GM19452 (cell line): ENCODE measurements at regions not wholly inside any gene's neighbourhood (a gene's known extent, or its start where the extent isn't known, plus 50 kb on each side); places are given as distances from the start of the nearest gene placed in this dataset.
A peak's percentile ranks its signal among the peaks of the same experiment; 100 is the strongest.

Experiments
- ATAC-seq: cut with Tn5 transposase; IDR thresholded peaks from one replicate; pipeline ENCODE4 v1.9.1; 2021; ENCODE audit not compliant: unreplicated experiment

GRCh38 chr20:42020316-42020715 is 402.1 kb upstream of the CHD6 start:
- no peak for ATAC-seq

GRCh38 chr20:42018979-42019378 is 400.8 kb upstream of the CHD6 start:
- ATAC-seq = no peak

DNA sequence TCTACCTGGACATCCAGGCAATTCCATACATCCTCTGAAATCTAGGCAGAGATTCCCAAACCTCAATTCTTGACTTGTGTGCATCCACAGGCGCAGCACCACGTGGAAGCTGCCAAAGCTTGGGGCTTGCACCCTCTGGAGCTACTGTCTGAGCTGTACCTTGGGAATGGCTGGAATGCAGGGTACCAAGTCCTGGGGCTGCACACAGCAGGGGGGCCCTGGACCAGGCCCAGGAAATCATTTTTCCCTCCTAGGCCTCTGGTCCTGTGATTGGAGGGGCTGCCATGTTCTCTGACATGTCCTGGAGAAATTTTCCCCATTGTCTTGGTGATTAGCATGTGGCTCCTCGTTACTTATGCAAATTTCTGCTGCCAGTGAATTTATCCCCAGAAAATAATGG is 391.9 kb upstream of the CHD6 start:
- ATAC-seq = no peak

GRCh38 chr20:42007251-42007650 is 389.1 kb upstream of the CHD6 start:
- no peak for ATAC-seq

DNA sequence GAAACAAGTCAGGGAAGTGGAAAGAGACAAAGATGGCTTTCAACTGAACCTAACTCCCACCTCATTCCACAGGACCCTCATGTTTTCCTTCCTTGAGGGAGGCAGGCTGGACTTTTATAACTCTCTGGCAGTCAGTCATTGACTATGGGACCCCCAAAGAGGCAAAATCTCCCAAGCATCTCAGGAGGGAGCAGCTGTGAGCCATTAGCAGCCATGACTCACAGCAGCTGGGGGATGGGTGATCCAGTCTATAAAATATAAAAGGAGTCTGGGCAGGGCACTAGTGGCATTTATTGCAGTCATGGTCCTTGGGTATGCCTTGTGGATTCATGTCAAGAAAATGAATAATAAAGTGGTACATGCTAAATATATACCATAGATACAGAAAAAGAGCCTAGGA is 387.0 kb upstream of the CHD6 start:
- ATAC-seq = no peak

- no peak for ATAC-seq
Observed at GRCh38 chr20:42003380-42003779, 385.2 kb upstream of the CHD6 start.

DNA sequence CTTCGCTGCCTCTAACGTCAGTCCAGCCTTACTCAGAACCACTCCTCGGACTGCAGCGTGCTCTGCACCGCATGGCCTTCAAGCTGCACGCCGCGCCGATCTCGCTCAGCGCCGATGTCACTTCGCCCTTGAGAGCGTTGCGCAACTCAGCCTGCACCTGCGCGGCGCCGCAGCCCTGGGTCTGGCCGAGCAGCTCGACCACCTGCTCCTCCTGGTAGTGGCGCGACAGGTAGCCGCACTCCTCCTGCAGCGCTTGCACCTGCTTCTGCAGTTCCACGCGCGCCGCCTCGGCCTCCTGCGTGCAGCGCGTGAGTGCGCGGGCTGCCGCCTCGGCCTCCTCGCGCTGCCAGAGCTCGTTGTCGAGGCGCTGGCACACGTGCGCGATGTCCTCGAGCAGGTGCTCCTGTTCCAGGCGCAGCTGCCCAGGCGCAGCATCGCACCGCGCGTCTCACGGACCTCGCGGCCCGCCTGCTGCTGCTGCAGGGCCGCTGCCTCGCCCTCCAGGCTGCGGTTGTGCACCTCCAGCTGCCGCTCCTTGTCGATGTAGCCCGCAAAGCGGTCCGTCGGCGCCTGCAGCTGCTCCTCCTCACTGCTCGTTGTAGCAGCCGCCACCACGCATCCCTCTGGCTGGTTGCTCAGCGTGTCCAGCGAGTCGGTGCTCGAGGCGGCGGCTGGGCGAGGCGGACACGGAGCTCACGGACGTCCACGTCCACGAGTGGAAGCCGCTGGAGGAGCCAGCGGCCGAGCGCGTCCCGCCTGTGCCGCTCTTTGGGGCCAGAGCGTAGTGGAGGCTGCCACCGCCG is 380.6 kb upstream of the CHD6 start:
- ATAC-seq = no peak

- ATAC-seq = no peak
Observed at GRCh38 chr20:41996951-41997350, 378.8 kb upstream of the CHD6 start.

DNA sequence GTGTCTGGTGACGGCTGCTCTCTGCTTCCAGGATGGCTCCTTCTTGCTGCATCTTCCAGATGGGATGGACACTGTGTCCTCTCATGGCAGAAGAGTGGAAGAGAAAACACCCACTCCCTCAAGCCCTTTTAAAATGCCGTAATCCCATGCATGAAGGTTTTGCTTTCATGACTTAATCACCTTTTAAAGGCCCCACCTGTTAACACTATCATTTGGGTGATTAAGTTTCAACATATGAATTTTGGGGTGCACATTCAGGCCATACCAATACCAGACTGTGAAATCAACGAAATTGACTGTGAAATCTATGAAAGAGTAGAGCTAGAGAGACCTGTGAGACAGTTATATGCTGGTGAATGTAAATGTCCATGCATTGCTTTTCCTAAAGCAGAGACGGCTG is 374.3 kb upstream of the CHD6 start:
- no peak for ATAC-seq

- no peak for ATAC-seq
Observed at GRCh38 chr20:41991412-41991811, 373.2 kb upstream of the CHD6 start.

- ATAC-seq = no peak
Observed at GRCh38 chr20:41989935-41990635, 371.9 kb upstream of the CHD6 start.

DNA sequence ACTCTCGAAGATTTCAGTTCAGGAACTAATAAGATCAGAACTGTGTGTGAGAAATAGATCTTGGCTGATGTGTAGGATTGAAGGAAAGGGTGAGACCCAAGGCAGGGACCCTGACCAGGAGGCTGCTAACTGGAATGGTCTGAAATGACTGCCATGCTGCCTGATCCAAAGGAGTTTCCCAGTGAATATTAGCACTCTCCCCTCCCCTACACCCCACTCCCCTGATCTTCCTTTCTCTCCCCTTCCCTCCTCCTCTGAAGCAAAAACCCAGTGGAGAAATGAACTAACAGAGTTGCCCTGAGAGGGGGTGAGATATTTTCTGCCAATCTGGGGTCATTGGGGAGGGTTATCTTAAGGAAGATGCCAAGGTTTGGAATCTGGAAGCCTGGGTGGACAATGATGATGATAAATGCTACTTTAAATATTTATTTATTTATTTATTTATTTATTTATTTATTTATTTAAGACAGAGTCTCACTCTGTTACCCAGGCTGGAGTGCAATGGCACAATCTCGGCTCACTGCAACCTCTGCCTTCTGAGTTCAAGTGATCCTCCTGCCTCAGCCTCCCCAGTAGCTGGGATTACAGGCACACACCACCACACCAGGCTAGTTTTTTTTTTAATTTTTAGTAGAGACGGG is 371.0 kb upstream of the CHD6 start:
- ATAC-seq = no peak

DNA sequence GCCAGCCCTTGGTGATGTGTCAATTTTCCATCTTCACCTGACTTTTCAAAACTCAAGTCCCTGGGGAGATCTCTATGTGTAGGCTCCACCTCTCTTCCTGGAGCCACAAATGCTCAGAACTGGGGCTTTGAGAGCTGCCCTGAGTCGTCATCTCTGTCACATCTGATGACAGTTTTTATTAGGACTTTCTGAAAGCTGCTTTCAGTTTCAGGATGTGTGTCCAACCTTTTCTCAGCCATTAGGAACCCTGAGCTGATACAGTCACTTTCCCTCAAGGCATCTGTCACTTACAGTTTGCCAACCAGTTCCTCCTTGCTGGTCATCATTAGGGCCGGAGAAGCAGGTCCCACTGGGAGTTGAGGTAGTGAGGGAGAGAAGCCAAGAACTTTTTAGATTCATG is 365.9 kb upstream of the CHD6 start:
- peak; percentile 71 for ATAC-seq

DNA sequence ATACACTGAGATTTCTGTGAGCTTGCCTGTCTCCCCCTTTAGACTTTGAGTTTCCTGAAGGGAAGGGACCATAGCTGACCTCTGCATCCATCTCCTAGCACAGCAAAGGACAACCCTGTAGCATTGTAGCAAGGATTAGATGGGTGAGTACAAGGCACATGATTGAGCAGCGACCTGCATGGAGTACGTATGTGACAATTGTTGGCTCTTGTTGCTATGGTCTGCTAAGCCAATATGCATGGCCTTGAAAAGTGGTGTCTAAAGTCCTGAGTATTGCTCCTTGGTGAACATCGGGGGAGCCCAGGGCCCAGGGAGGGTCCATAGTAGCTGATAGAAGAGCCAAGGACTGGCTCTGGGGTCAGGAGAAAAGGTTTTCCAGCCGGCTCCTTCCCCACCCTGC is 365.0 kb upstream of the CHD6 start:
- no peak for ATAC-seq

DNA sequence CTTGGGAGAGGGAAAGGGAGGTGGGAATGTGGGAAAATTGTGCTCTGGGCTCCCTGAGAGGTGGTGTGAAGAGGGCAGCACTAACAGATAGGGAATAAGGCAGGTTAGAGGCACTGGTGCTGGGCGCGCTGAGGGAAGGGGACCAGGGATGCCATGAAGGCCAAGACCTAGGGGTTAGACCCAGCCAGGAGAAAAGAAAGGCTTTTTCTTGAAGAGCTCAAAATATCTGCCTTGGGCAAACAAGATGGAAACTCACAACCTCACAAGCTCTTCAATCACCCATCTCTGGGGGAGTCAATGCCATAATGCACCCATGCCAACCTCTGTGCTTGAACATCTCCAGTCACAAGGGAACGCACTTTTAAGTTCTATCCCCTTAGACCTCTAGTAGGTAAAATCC is 363.6 kb upstream of the CHD6 start:
- no peak for ATAC-seq

GRCh38 chr20:41978875-41979274 is 360.7 kb upstream of the CHD6 start:
- no peak for ATAC-seq

DNA sequence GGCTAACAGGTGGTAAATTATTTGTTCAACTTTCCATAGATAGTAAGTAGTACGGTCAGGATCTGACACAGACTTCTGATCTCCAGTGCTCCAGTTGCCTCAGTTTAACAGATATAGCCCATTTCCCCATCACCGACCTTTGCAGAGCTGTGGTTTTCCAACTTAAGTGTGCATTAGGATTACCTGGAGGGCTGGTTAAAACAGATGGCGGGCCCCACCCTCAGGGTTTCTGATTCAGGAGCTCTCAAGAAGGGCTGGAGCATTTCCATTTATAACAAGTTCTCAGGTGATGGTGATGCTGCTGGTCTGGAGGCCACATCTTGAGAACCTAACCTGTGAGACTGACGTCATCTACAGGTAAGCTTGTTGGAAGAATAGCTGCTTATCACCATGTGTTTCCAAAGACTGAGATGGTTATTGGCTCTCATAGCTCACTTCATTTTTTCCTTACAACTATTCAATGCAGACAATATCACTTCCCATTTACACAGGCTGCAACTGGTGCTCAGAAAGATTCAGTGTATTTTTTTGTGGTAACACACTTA is 360.1 kb upstream of the CHD6 start:
- ATAC-seq = no peak

DNA sequence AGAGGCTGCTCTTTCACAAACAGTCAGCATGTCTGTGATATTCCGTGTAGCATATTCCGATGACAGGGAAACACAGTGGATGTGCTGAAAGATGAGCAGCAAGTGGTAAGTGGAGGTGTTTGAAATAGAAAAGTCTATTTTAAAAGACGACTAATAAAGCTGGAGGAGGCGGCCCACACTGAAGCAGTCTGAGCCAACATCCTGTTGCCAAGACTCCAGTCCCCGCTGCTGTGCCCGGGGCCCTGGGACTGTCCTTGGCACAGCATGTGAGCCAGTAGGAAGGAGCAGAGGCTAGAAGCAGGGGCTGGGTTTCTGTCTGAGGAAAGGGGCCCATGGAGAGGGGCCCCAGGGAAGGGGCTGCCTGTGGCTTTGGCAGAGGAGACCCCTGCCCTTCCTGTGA is 351.5 kb upstream of the CHD6 start:
- no peak for ATAC-seq

DNA sequence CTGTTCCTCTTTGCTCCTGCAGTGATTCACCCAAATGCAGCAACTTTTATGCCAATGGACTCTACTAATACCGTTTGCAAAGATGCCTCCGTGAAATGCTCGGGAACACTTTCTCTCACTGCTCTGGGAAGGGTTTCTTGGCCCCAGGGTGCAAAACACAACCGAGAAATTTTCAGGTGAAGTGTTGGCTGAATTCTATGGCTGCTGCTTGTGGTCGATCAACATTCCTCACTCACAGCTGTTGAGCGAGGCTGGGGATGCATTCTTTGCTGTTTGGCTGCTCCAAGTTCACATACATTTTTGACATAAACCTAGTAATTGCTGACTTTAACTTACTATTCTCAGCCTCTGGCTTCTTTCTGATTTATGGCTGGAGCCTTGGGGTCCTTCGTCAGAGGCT is 342.0 kb upstream of the CHD6 start:
- ATAC-seq = no peak

DNA sequence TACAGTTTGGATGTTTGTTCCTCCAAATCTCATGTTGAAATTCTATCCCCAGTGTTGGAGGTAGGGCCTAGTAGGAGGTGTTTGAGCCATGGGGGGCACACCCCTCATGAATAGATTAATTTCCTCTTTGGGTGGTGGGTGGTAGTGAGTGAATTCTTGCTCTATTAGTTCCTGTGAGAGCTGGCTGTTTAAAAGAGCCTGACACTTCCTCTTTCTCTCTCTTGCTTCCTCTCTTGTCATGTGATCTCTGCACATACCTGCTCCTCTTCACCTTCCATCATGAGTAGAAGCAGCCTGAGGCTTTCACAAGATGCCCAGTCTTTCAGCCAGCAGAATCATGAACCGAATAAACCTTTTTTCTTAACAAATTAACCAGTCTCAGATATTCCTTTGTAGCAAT is 340.2 kb upstream of the CHD6 start:
- no peak for ATAC-seq

- ATAC-seq = no peak
Observed at GRCh38 chr20:41956338-41957074, 338.3 kb upstream of the CHD6 start.
